Inflammatory macrophage treated with lipopolysaccharide for 1 hour (primary cell): ENCODE measurements at regions not wholly inside any gene's neighbourhood (a gene's known extent, or its start where the extent isn't known, plus 50 kb on each side); places are given as distances from the start of the nearest gene placed in this dataset.
"Not testable (repeated sequence)": the region's sequence is repeated elsewhere in the genome, so short reads cannot be mapped to it uniquely, and the experiment has no call there.

Experiments
- DNase-seq, 2 donors: peaks; one replicate each; pipeline ENCODE4 v3.0.0-alpha.2; 2020 to 2022

GRCh38 chr2:89326455-89326854 is 635.0 kb downstream of the RPIA start:
- peak in 1 of 2 donors; percentile 8 for DNase-seq

GRCh38 chr2:89328790-89329189 is 637.3 kb downstream of the RPIA start:
- DNase-seq, result not testable (repeated sequence)
